Colonic mucosa (tissue), 4 donors: ENCODE measurements at regions not wholly inside any gene's neighbourhood (a gene's known extent, or its start where the extent isn't known, plus 50 kb on each side); places are given as distances from the start of the nearest gene placed in this dataset.

Source experiments
- DNase-seq: peaks from one replicate; pipeline ENCODE4 v3.0.0-alpha.2; 2020
- H3K27ac ChIP-seq: fragments of 200-600 bp; one replicate; pipeline ENCODE4 v1.8.0; 2021
- H3K27me3 ChIP-seq: fragments of 200-600 bp; one replicate; pipeline ENCODE4 v1.8.0; 2021
- H3K36me3 ChIP-seq: fragments of 200-600 bp; one replicate; pipeline ENCODE4 v1.8.0; 2021
- H3K4me1 ChIP-seq: fragments of 200-600 bp; one replicate; pipeline ENCODE4 v1.8.0; 2021; ENCODE audit warnings: mild to moderate bottlenecking
- H3K4me3 ChIP-seq: fragments of 200-600 bp; one replicate; pipeline ENCODE4 v1.8.0; 2021
- H3K9ac ChIP-seq, 2 donors: one replicate each; pipeline ENCODE4 v1.7.0; 2013; ENCODE audit warnings: control low read depth in 2 of 2, low read depth in 2 of 2, low read length in 2 of 2
- H3K9me3 ChIP-seq: fragments of 200-600 bp; one replicate; pipeline ENCODE4 v1.8.0; 2021
- intact Hi-C: fragments of 100-400 bp; cut with DNase I; formaldehyde crosslinking; loops from one replicate; pipeline ENCODE4 v1.14.1; 2022
- TF ChIP-seq, protein P1 (sequence below): fragments of 200-600 bp; IDR thresholded peaks from one replicate; pipeline ENCODE4 v1.8.0; 2022; ENCODE audit warnings: antibody characterized with exemption, mild to moderate bottlenecking
- donor health status: healthy.
- donor health status: DM: no; HTN: no; CAD: no.
- donor health status: DM: no; HTN: no; CAD: no.

DNA sequence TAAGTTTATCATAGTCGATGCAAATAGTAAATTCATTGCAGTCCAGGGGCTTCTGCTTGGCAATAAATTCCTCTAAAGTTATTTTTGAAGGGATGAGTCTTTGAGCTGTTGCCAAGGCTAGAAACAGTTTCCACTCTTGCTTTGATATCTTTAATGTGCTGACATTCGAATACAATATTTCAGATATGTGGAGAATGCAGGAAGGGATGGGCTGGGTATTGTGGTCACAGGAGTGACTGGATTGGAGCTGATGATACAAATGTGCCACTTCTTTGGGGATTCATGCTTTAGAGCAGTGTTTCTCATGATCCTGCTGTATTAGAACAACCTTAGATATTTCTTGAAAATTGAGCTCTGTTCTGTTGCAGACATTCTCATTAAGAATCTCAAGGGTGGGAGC lies 139.0 kb downstream of the PRDM13 start:
- Histone ChIP-seq H3K27me3 (no peaks in the 10 kb centered on the region), H3K4me1 (no peaks in the 10 kb centered on the region), H3K9me3 (no peaks in the 10 kb centered on the region), H3K9ac (no peak overlapping the region), H3K36me3 (no peaks in the 10 kb centered on the region), H3K27ac (no peak overlapping the region), H3K4me3 (no peak overlapping the region)
- TF ChIP-seq, protein P1, sequence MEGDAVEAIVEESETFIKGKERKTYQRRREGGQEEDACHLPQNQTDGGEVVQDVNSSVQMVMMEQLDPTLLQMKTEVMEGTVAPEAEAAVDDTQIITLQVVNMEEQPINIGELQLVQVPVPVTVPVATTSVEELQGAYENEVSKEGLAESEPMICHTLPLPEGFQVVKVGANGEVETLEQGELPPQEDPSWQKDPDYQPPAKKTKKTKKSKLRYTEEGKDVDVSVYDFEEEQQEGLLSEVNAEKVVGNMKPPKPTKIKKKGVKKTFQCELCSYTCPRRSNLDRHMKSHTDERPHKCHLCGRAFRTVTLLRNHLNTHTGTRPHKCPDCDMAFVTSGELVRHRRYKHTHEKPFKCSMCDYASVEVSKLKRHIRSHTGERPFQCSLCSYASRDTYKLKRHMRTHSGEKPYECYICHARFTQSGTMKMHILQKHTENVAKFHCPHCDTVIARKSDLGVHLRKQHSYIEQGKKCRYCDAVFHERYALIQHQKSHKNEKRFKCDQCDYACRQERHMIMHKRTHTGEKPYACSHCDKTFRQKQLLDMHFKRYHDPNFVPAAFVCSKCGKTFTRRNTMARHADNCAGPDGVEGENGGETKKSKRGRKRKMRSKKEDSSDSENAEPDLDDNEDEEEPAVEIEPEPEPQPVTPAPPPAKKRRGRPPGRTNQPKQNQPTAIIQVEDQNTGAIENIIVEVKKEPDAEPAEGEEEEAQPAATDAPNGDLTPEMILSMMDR: no peak
- intact Hi-C loops: loop anchor here (10.0 kb wide), 1 partner anchor 161 kb away; no protein-coding TSS in a partner anchor
- DNase-seq: no peak

DNA sequence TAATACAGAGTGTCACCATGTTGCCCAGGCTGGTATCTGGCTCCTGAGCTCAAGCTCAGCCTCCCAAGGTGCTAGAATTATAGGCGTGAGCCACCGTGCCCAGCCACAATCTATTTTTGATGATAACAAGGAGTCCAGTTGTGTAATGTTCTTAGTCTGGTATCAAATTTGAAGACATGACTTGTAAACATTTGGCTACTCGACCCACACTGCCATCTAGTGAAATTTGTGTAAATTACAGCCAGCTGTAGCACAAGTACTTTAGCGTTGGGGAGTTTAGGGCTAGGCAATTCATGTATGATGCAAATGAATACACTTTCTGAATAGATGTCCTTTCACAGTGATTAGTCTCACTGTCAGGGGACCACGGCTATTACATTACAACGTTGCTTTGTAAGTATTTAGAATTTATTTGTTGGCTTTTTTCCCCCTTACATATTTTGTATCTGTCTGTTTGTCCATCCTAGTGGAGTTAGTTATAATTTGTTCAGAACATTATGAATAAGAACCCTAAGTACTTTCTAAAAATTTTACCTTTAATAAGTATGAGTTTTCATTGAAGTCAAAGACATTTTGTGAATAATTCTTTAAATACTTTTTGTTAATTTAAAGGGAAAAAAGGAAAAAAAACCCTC lies 139.7 kb downstream of the PRDM13 start:
- H3K27ac ChIP-seq: no peak overlapping the region
- no peaks in the 10 kb centered on the region for H3K4me1 ChIP-seq
- intact Hi-C loops: loop anchor here (10.0 kb wide), 1 partner anchor 162 kb away; no protein-coding TSS in a partner anchor
- H3K9me3 ChIP-seq: no peaks in the 10 kb centered on the region
- peak; percentile 55 for DNase-seq
- TF ChIP-seq, protein P1: peak; percentile 82
- no peaks in the 10 kb centered on the region for H3K27me3 ChIP-seq
- no peak overlapping the region for H3K9ac ChIP-seq
- H3K36me3 ChIP-seq: no peaks in the 10 kb centered on the region
- H3K4me3 ChIP-seq: no peak overlapping the region

DNA sequence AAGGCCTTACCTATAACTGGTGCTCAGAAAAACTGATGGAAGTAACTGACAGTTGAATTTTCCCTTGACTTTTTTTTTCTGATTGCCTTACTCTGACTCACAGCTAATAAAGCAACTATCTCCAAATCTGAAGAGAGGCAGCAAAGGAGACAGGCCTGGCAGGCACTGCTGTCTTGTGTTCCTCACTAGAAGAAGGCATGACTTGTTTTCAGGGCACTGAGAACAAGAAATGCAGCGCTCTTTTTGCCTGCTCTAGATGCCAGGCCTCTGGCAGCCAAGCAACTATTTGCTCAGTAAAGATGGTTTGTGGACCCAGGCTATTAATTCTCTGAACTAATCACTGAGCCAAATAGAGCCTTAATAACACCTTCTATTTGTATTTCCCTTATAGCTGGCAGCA lies 155.1 kb downstream of the PRDM13 start:
- no peaks in the 10 kb centered on the region for H3K9me3 ChIP-seq
- H3K9ac ChIP-seq: no peak overlapping the region
- H3K4me1 ChIP-seq: no peaks in the 10 kb centered on the region
- H3K36me3 ChIP-seq: no peaks in the 10 kb centered on the region
- H3K27me3 ChIP-seq: no peaks in the 10 kb centered on the region
- no peak overlapping the region for H3K4me3 ChIP-seq
- TF ChIP-seq, protein P1: no peak
- DNase-seq: no peak
- intact Hi-C loops: no loop called here
- H3K27ac ChIP-seq: no peak overlapping the region

DNA sequence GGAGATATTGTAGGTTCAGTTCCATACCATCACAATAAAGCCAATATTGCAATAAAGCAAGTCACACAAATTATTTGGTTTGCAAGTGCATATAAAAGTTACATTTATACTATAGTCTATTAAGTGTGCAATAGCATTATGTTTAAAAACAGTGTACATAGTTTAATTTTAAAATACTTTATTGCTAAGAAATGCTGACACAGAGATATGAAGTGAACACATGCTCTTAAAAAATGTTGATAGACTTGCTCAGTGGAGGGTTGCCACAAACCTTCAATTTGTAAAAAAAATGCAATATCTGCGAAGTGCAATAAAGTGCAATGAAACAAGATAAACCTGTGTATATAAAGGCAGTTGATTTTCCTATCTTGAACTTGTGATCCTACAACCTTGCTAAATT lies 161.5 kb downstream of the PRDM13 start:
- no peak overlapping the region for H3K4me3 ChIP-seq
- intact Hi-C loops: no loop called here
- no peaks in the 10 kb centered on the region for H3K9me3 ChIP-seq
- H3K9ac ChIP-seq: no peak overlapping the region
- no peaks in the 10 kb centered on the region for H3K27me3 ChIP-seq
- no peak overlapping the region for H3K27ac ChIP-seq
- DNase-seq: no peak
- no peaks in the 10 kb centered on the region for H3K4me1 ChIP-seq
- H3K36me3 ChIP-seq: no peaks in the 10 kb centered on the region
- TF ChIP-seq, protein P1: no peak

DNA sequence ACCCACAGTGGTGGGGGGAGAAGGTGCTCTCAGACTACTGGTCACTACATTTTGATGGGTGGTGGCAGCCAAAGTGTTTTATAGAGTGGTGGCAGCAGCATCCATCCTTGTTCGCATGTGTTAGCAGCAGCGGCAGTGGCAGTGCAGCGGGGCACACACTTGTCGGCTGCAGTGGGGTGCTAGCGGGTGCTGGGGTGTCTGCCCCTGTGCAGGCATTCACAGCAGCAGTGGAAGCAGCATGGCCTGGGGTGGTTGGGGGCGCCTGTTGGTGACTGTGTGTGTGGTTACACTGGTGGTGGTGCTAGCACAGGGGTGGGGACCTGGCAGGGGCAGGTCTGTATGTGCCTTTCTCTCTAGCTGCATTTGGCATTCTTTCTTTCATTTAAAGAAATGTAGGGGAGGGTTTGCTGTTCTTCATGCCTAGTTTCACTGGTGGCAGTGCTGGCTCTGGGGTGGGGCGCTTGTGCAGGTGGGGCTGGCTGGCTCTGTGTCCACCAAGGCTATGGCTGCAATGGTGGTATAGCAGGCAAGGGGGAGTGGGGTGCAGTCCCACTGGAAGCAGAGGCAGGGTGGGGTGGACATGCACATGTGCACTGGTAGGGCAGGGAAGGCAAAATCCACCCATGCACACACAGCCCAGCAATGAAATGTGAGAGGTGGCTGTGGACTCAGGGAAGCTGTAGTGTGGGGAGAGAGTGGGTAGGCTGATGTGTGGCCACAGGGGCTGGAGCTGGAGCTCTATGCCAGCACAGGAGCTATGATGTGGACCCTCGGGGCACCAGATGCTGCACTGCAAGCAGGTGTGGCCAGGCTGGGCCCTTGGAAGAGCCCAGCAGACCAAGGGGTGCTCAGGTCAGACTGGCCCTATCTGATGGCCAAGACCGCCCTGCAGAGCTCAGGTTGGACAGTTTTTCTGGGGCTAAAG lies 173.3 kb downstream of the PRDM13 start:
- H3K27ac ChIP-seq: no peak overlapping the region
- no peak overlapping the region for H3K4me3 ChIP-seq
- no peak for DNase-seq
- TF ChIP-seq, protein P1: no peak
- no peaks in the 10 kb centered on the region for H3K9me3 ChIP-seq
- intact Hi-C loops: no loop called here
- no peak overlapping the region for H3K9ac ChIP-seq
- no peaks in the 10 kb centered on the region for H3K36me3 ChIP-seq
- no peaks in the 10 kb centered on the region for H3K4me1 ChIP-seq
- no peaks in the 10 kb centered on the region for H3K27me3 ChIP-seq
